Small intestine (tissue), 7 donors: ENCODE measurements at regions not wholly inside any gene's neighbourhood (a gene's known extent, or its start where the extent isn't known, plus 50 kb on each side); places are given as distances from the start of the nearest gene placed in this dataset.
A peak's percentile ranks its signal among the peaks of the same experiment; 100 is the strongest.

Experiments used
- DNase-seq, 2 donors: peaks; one replicate each; pipeline versions ENCODE4 v3.0.0 to v3.0.0-alpha.2; 2013
- FAIRE-seq: peaks from 2 replicates; lab custom pipeline; 2012; peaks lifted over from hg19 to GRCh38; lab: Jason Lieb, UNC
- H3K27ac ChIP-seq, 3 donors: one replicate each; pipeline ENCODE4 v1.5.1; 2013; ENCODE audit warnings: low read length in 2 of 3, mild to moderate bottlenecking in 2 of 3, control low read depth in 1 of 3, inconsistent platforms in 1 of 3, low read depth in 1 of 3, moderate library complexity in 1 of 3
- H3K27me3 ChIP-seq, 3 donors: one replicate each; pipeline ENCODE4 v1.6.1; 2013; ENCODE audit warnings: low read length in 3 of 3, inconsistent platforms in 1 of 3; ENCODE audit not compliant: control insufficient read depth in 3 of 3, insufficient read depth in 3 of 3
- H3K36me3 ChIP-seq, 3 donors: one replicate each; pipeline ENCODE4 v1.6.1; 2013; ENCODE audit warnings: low read length in 3 of 3, inconsistent platforms in 1 of 3, low read depth in 1 of 3, mild to moderate bottlenecking in 1 of 3, moderate library complexity in 1 of 3; ENCODE audit not compliant: control insufficient read depth in 3 of 3, insufficient read depth in 2 of 3
- H3K4me1 ChIP-seq, 3 donors: one replicate each; pipeline ENCODE4 v1.6.1; 2013; ENCODE audit warnings: low read length in 2 of 3, inconsistent platforms in 1 of 3, low read depth in 1 of 3, mild to moderate bottlenecking in 1 of 3, moderate library complexity in 1 of 3; ENCODE audit not compliant: control insufficient read depth in 3 of 3, insufficient read depth in 2 of 3
- H3K4me3 ChIP-seq, 3 donors: one replicate each; pipeline ENCODE4 v1.5.1; 2013; ENCODE audit warnings: low read length in 3 of 3, control low read depth in 1 of 3, inconsistent platforms in 1 of 3, low read depth in 1 of 3, mild to moderate bottlenecking in 1 of 3, moderate library complexity in 1 of 3
- H3K9me3 ChIP-seq, 2 donors: one replicate each; pipeline ENCODE4 v1.6.1; 2013; ENCODE audit warnings: low read depth in 1 of 2, low read length in 1 of 2; ENCODE audit not compliant: control insufficient read depth in 2 of 2, insufficient read depth in 1 of 2
- WGBS, 3 donors: extraction: QIAGEN DNeasy Blood & Tissue Kit; methylation state at CpG; one replicate each; pipeline ENCODE4 v1.1.7; 2013; 5-methylcytosine and 5-hydroxymethylcytosine counted together
- donor health status: healthy with polysubstance abuse.
- donor health status: control.
- donor health status: control.
- donor health status: Bipolar disorder and iron deficiency.
- donor health status: healthy.

DNA sequence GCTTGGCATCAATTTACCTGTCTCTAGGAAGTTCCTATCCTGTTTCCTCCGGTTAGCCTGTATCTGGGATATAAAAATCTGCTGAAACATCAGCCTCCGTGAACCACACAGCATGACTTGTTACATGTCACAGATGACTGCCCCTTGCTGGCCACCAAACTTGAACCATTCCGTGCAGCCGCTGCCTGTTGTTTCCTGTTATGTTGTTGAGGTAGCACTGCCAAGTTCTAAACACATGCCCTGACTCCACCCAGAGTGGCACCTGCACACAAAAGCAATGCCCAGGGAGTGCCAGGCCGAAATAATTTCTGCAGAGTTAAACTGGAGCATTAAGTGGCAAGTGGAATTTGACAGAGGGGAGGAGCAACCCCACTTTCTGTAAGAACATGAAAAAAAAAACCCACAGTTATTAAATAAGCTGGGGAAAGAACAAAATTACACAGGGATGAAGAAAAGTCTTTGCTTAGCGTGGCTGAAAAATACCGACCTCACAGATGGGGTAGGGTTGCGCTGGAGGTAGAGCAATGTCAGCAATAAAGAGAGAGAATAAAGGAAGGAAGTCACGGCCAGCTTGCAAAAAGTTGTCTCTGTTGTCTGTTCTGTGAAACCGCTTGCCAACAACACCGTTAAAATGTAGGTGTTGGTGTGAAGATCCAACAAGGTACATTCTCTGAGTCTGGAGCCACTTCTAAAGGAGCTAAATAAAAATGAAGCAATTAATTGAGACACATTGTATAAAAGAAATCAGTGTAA is 174.6 kb upstream of the CDH13 start:
- 77 to 86% (median 77%) methylated on average over 11 of the region's 11 CpGs for WGBS, 3 donors
- H3K4me3 ChIP-seq: no peak overlapping the region
- no peaks in the 10 kb centered on the region for H3K27me3 ChIP-seq
- no peak for DNase-seq
- FAIRE-seq: no peak
- H3K9me3 ChIP-seq: no peaks in the 10 kb centered on the region
- H3K36me3 ChIP-seq: no peaks in the 10 kb centered on the region
- H3K4me1 ChIP-seq: no peaks in the 10 kb centered on the region
- H3K27ac ChIP-seq: no peak overlapping the region

DNA sequence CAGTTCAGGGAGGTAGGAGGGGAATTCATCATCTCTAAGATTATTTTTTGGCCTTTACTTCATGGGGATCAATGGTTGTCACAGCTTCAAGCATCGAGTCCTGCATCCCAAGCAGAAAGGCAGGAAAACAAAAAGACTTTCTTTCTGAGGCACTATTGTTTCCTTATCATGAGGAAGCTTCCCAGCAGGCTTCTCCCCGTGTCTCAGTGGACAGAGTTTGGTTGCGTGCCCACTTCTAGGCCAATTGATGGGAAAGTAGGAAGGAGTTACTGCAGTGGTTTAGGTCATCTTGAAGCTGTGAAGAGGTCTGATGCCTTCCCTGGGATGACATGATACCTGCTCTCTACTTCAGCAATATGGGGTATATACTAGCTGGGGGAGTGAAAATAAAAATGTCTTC is 175.3 kb upstream of the CDH13 start:
- FAIRE-seq (no peak), DNase-seq (no peak)
- WGBS, 3 donors: 42 to 58% (median 46%) methylated on average over 3 of the region's 3 CpGs
- H3K4me1 ChIP-seq: no peaks in the 10 kb centered on the region
- H3K27ac ChIP-seq: no peak overlapping the region
- H3K27me3 ChIP-seq: no peaks in the 10 kb centered on the region
- no peak overlapping the region for H3K4me3 ChIP-seq
- H3K36me3 ChIP-seq: no peaks in the 10 kb centered on the region
- H3K9me3 ChIP-seq: no peaks in the 10 kb centered on the region

DNA sequence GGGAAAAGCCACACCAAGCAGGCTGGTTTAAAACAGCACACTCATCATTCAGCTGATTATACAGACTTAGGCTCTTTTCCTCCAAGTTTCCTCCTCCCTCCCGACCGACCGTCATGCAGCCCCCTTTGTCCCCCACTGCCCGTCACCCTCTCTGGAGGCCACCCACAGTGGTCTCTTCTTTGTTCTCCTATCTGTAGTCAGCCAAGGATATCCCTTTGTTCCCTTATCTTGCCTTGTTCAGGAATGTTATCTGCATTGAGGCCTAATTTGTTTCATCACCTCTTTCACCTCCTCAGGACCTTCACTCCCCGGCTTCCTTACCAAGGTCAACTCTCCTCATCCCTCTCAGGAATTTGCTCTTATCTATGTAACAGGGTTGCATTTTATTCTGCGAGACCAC is 186.4 kb upstream of the CDH13 start:
- Histone ChIP-seq H3K4me3 (no peak overlapping the region), H3K27ac (no peak overlapping the region), H3K9me3 (no peaks in the 10 kb centered on the region), H3K27me3 (no peaks in the 10 kb centered on the region), H3K36me3 (no peaks in the 10 kb centered on the region), H3K4me1 (no peaks in the 10 kb centered on the region)
- 36 to 58% (median 49%) methylated on average over 6 of the region's 6 CpGs for WGBS, 3 donors
- DNase-seq: no peak
- no peak for FAIRE-seq

DNA sequence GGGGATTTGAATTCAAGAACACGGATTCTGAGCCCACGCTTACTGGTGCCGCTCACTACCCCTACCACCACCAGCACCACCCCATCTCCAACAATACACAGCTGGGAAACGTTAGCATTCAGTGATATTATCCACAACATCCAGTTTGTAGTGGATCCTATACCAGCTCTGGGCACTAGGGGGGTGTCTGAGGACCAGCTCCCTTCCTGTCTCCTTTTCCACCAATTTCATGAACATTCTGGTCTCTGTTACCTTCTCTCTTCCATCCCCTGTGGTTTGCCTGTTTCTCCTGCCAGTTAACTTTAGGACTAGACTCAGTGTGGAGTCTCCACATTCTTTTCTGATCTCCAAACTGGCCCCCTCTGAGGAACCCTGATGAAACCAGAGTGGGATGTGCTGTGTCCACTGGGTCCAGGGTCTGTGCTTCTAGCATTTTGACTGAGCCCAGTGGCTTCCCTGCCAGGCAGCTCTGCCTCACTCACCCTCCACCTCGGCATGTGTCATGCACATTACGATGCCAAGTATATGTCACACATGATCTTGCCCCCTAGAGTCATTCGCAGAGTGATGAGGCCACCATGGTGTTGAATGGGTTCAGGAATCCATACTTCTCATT is 187.0 kb upstream of the CDH13 start:
- no peaks in the 10 kb centered on the region for H3K36me3 ChIP-seq
- H3K27ac ChIP-seq: no peak overlapping the region
- FAIRE-seq (no peak), DNase-seq (peak in 1 of 2 donors; percentile 2)
- H3K27me3 ChIP-seq: no peaks in the 10 kb centered on the region
- no peaks in the 10 kb centered on the region for H3K9me3 ChIP-seq
- no peak overlapping the region for H3K4me3 ChIP-seq
- WGBS, 3 donors: 68 to 75% (median 72%) methylated on average over 7 of the region's 7 CpGs
- H3K4me1 ChIP-seq: no peaks in the 10 kb centered on the region

DNA sequence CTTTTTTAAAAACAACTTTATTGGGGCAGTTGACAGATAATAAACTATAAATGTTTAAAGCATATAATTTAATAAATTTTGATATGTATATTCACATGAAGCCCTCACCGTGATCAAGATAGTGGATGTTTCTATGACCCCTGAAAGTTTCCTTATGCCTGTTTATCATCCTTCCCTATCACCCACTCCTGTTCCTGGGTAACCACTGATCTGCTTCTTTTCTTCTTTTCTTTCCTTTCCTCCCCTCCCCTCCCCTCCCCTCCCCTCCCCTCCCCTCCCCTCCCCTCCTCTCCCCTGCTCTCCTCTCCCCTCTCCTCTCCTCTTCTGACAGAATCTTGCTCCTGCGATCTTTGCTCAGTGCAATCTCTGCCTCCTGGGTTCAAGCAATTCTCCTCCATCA is 193.7 kb upstream of the CDH13 start:
- Histone ChIP-seq H3K9me3 (no peaks in the 10 kb centered on the region), H3K4me1 (no peaks in the 10 kb centered on the region), H3K27ac (no peak overlapping the region), H3K36me3 (no peaks in the 10 kb centered on the region), H3K27me3 (no peaks in the 10 kb centered on the region), H3K4me3 (no peak overlapping the region)
- FAIRE-seq (no peak), DNase-seq (no peak)
- 65 to 85% (median 85%) methylated on average over 1 to 2 of the region's 2 CpGs for WGBS, 3 donors

DNA sequence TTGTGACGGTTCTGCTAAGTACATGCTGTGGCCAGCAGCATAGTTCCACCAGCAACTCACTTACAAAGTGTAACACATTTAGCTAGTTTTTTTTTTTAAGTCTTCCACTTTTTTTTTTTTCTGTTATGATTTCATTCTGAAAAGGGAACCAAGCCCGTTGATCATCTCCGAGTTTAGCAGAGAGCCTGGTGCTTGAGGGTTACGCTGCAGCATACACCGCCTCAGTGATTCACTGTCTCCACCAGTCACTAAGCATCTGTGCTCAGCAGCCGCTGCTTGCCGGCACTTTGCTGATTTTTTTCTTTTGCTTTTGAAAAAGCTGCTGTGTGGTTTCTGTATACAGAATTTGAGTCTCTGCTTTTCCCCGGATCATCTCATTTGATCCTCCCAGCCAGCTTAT is 194.5 kb upstream of the CDH13 start:
- Histone ChIP-seq H3K27me3 (no peaks in the 10 kb centered on the region), H3K27ac (no peak overlapping the region), H3K36me3 (no peaks in the 10 kb centered on the region), H3K4me3 (no peak overlapping the region), H3K4me1 (no peaks in the 10 kb centered on the region), H3K9me3 (no peaks in the 10 kb centered on the region)
- 47 to 71% (median 61%) methylated on average over 8 of the region's 8 CpGs for WGBS, 3 donors
- DNase-seq (peak in 1 of 2 donors; percentile 6), FAIRE-seq (no peak)

DNA sequence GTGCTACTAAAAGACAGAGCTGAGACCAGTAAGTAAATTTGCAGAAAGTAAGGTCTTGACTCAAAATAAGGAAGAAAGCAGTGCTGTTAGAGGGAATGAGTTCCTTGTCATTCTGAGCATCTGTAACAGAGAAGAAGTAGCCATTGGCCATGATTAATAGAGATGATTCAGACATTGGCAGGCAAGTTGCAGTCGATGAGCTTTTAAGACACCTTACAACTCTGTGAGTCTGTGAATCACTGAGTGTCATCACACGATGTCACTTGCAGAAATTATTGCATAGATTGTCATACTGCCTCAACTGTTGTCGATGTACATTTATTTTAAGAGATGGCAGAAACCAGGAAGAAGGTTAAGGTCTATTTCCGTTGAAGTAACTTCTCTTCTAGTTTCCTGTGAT is 201.1 kb upstream of the CDH13 start:
- FAIRE-seq (no peak), DNase-seq (no peak)
- H3K27ac ChIP-seq: no peak overlapping the region
- 67 to 81% (median 75%) methylated on average over 4 of the region's 4 CpGs for WGBS, 3 donors
- no peak overlapping the region for H3K4me3 ChIP-seq
- H3K36me3 ChIP-seq: no peaks in the 10 kb centered on the region
- H3K9me3 ChIP-seq: no peaks in the 10 kb centered on the region
- no peaks in the 10 kb centered on the region for H3K4me1 ChIP-seq
- H3K27me3 ChIP-seq: no peaks in the 10 kb centered on the region

DNA sequence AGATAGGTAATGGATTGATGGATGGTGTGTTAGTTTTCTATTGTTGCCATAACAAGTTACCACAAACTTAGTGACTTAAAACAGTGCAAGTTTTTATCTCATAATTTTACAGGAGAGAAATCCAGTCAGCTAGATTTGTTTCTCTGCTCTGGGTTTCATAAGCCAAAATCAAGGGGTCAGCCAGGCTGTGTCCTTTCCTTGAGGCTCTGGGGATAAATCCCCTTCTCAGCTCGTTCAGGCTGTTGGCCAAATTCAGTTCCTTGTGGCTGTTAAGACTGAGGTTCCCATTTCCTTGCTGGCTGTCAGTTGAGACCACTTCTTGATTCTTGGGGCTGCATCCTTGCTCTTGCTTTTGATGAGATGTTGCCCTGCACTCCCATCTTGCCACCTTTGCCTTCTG is 204.9 kb upstream of the CDH13 start:
- Histone ChIP-seq H3K27ac (no peak overlapping the region), H3K4me3 (no peak overlapping the region), H3K9me3 (no peaks in the 10 kb centered on the region), H3K4me1 (no peaks in the 10 kb centered on the region), H3K27me3 (no peaks in the 10 kb centered on the region), H3K36me3 (no peaks in the 10 kb centered on the region)
- FAIRE-seq (no peak), DNase-seq (no peak)
- 6 to 31% (median 7%) methylated on average over 1 of the region's 1 CpG for WGBS, 3 donors
